K562 (cell line): ENCODE measurements at regions not wholly inside any gene's neighbourhood (a gene's known extent, or its start where the extent isn't known, plus 50 kb on each side); places are given as distances from the start of the nearest gene placed in this dataset.

Experiments
- ATAC-seq: fragments of 200-7000 bp; cut with Tn5 transposase; 3 replicates; pipeline ENCODE4 v1.9.1; 2020; ENCODE audit warnings: moderate library complexity
- BruUV-seq: library from RNA; stranded (reverse); fragments of 400-500 nt; replicated peaks from 2 replicates; lab custom pipeline; 2021; lab: Mats Ljungman, UMichigan
- CTCF ChIA-PET: fragments of 300-600 bp; formaldehyde crosslinking; extraction: SDS; loops from one replicate; lab custom pipeline; 2021; ENCODE audit warnings: low intra/inter-chr PET ratio; lab: Yijun Ruan, JAX
- POLR2A ChIA-PET: fragments of 300-600, 350-650 bp; sonication (Branson Sonifier 250); formaldehyde crosslinking; extraction: SDS; loops from one replicate; lab custom pipeline; 2021; ENCODE audit warnings: antibody characterized with exemption, inconsistent platforms; lab: Yijun Ruan, JAX
- DNase-seq, 4 experiments: peaks; one replicate each; pipeline versions ENCODE4 v3.0.0 to v3.0.0-alpha.2; 2011 to 2018; ENCODE audit warnings: low spot score in 3 of 4, mixed read lengths in 3 of 4; ENCODE audit errors: extremely low read depth in 1 of 4
- FAIRE-seq: peaks from 2 replicates; lab custom pipeline; 2011; peaks lifted over from hg19 to GRCh38; lab: Jason Lieb, UNC
- H2AFZ ChIP-seq: 2 replicates; pipeline ENCODE4 v1.6.0; 2011; ENCODE audit warnings: low read depth, low read length, control low read depth, inconsistent platforms
- H3K27ac ChIP-seq: fragments of 200-600 bp; 3 replicates; pipeline ENCODE4 v1.8.0; 2011; ENCODE audit warnings: low read depth, mild to moderate bottlenecking, control low read depth, inconsistent platforms, low read length, moderate library complexity, mixed read lengths; ENCODE audit errors: extremely low read depth
- H3K27me3 ChIP-seq, 2 experiments: fragments of 300-600 bp in 1 of 2; 2 replicates in 1 of 2; 3 replicates in 1 of 2; pipeline versions ENCODE4 v1.6.0 to v1.8.0; 2011; ENCODE audit warnings: inconsistent platforms in 2 of 2, low read length in 2 of 2, mild to moderate bottlenecking in 1 of 2, mixed read lengths in 1 of 2, moderate library complexity in 1 of 2; ENCODE audit not compliant: control insufficient read depth in 2 of 2, insufficient read depth in 2 of 2
- H3K36me3 ChIP-seq: fragments of 300-600 bp; 3 replicates; pipeline ENCODE4 v1.8.0; 2011; ENCODE audit warnings: mild to moderate bottlenecking, low read length, inconsistent platforms; ENCODE audit not compliant: control insufficient read depth, insufficient read depth
- H3K4me1 ChIP-seq, 2 experiments: fragments of 200-600 bp in 1 of 2; replicated peaks in 1 of 2; 2 replicates in 1 of 2; 3 replicates in 1 of 2; pipeline versions ENCODE4 v1.5.1 to v1.8.0; 2011; ENCODE audit warnings: inconsistent platforms in 2 of 2, low read length in 2 of 2, mild to moderate bottlenecking in 1 of 2, mixed read lengths in 1 of 2, moderate library complexity in 1 of 2; ENCODE audit not compliant: control insufficient read depth in 2 of 2, insufficient read depth in 2 of 2
- H3K4me2 ChIP-seq: 2 replicates; pipeline ENCODE4 v1.6.1; 2011; ENCODE audit warnings: low read length, control low read depth, inconsistent platforms, mixed read lengths; ENCODE audit not compliant: insufficient read depth
- H3K4me3 ChIP-seq: fragments of 200-600 bp; sonication (generic), shearing (Covaris generic); 2 replicates; pipeline ENCODE4 v1.5.1; 2016; ENCODE audit warnings: control low read depth, inconsistent platforms
- H3K79me2 ChIP-seq: fragments of 200-600 bp; 3 replicates; pipeline ENCODE4 v1.8.0; 2011; ENCODE audit warnings: low read length, inconsistent platforms; ENCODE audit not compliant: control insufficient read depth, insufficient read depth
- H3K9ac ChIP-seq, 2 experiments: 2 replicates each; pipeline versions ENCODE4 v1.6.0 to v1.6.1; 2011; ENCODE audit warnings: low read depth in 2 of 2, low read length in 2 of 2, control low read depth in 1 of 2, inconsistent platforms in 1 of 2, mild to moderate bottlenecking in 1 of 2, mixed read lengths in 1 of 2; ENCODE audit not compliant: insufficient read depth in 1 of 2
- H3K9me1 ChIP-seq: one replicate; pipeline ENCODE4 v1.6.0; 2011; ENCODE audit warnings: inconsistent platforms, mild to moderate bottlenecking, low read length, moderate library complexity; ENCODE audit not compliant: control insufficient read depth, insufficient read depth
- H3K9me3 ChIP-seq: replicated peaks from 2 replicates; pipeline ENCODE4 v1.5.1; 2011; ENCODE audit warnings: low read depth, low read length, inconsistent platforms; ENCODE audit not compliant: control insufficient read depth, insufficient read depth
- H4K20me1 ChIP-seq: replicated peaks from 2 replicates; pipeline ENCODE4 v1.6.1; 2011; ENCODE audit warnings: low read length, inconsistent platforms, mixed read lengths; ENCODE audit not compliant: control insufficient read depth, insufficient read depth
- NONO ChIP-seq, 2 experiments: fragments of 200-400 bp in 1 of 2; fragments of 450-650 bp in 1 of 2; formaldehyde crosslinking in 1 of 2; IDR thresholded peaks; 2 replicates each; pipeline ENCODE4 v1.6.1; 2017; ENCODE audit warnings: low read depth in 2 of 2, mild to moderate bottlenecking in 2 of 2, moderate library complexity in 2 of 2, low read length in 1 of 2
- PHB ChIP-seq: fragments of 250-450 bp; sonication (Bioruptor Pico); IDR thresholded peaks from 2 replicates; pipeline ENCODE4 v1.5.0; 2021
- RBM25 ChIP-seq: fragments of 200-400 bp; formaldehyde crosslinking; IDR thresholded peaks from 2 replicates; pipeline ENCODE4 v1.6.1; 2018; ENCODE audit warnings: low read length, low read depth, moderate library complexity; ENCODE audit not compliant: severe bottlenecking
- ZNF24 ChIP-seq: fragments of 450-650 bp; IDR thresholded peaks from 2 replicates; pipeline ENCODE4 v1.6.1; 2016
- ZNF263 ChIP-seq: sonication (generic); formaldehyde crosslinking; IDR thresholded peaks from 2 replicates; pipeline ENCODE4 v1.8.0; 2022; ENCODE audit warnings: mild to moderate bottlenecking, missing genetic modification reagents, borderline replicate concordance
- ZNF347 ChIP-seq: fragments of 450-650 bp; formaldehyde crosslinking; IDR thresholded peaks from 2 replicates; pipeline ENCODE4 v1.4.0; 2020; ENCODE audit warnings: low read depth, mild to moderate bottlenecking, moderate library complexity
- ZNF398 ChIP-seq: fragments of 250-450 bp; sonication (Bioruptor Pico); IDR thresholded peaks from 2 replicates; pipeline ENCODE4 v1.8.0; 2021; ENCODE audit warnings: moderate library complexity, mild to moderate bottlenecking, inconsistent platforms
- ZNF644 ChIP-seq: fragments of 200-800 bp; sonication (Bioruptor generic); IDR thresholded peaks from 2 replicates; pipeline ENCODE4 v1.6.1; 2016; ENCODE audit warnings: low read depth, missing genetic modification characterization, missing compliant biosample characterization
- ZNF830 ChIP-seq: fragments of 250-450 bp; sonication (Bioruptor Pico); IDR thresholded peaks from 2 replicates; pipeline ENCODE4 v1.5.0; 2021; ENCODE audit warnings: mild to moderate bottlenecking
- WGBS: fragments of 100-300 bp; shearing (Covaris generic); methylation state at CpG from one replicate; pipeline ENCODE4 v1.1.6; 2016; ENCODE audit warnings: low coverage, mixed read lengths; ENCODE audit not compliant: insufficient coverage; ENCODE audit errors: missing lambda C conversion rate; 5-methylcytosine and 5-hydroxymethylcytosine counted together
- in situ Hi-C: fragments of 300-500 bp; cut with MboI; formaldehyde crosslinking; loops from 4 replicates; pipeline ENCODE4 v1.15.0; 2018; ENCODE audit warnings: inconsistent platforms, mixed read lengths
- intact Hi-C: fragments of 100-400 bp; cut with micrococcal nuclease; formaldehyde crosslinking; loops from 2 replicates; pipeline ENCODE4 v1.14.2; 2022
- TF ChIP-seq, protein P1 (sequence below): sonication (generic); formaldehyde crosslinking; IDR thresholded peaks from 2 replicates; pipeline ENCODE4 v1.8.0; 2022; ENCODE audit warnings: mild to moderate bottlenecking, missing genetic modification reagents

DNA sequence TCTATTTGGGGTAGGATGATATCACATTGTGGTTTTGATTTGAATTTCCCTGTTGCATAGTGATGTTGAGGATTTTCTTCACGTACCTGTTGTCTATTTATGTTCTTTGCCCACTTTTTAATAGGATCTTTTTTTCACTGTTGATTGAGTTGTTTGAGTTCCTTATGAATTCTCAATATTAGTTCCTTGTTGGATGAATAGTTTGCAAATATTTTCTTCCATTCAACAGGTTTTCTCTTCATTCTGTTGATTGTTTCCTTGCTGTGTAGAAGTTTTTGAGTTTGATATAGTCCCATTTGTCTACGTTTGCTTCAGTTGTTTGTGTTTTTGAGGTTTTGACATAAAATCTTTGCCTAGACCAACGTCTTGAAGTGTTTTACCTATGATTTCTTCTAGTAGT is 369.5 kb upstream of the CAMK1G start:
- no peaks in the 10 kb centered on the region for H3K9me1 ChIP-seq
- in situ Hi-C loops (loop anchor here (25.0 kb wide), 1 partner anchor 1202 kb away; no protein-coding TSS in a partner anchor), intact Hi-C loops (no loop called here)
- ChIA-PET CTCF (no interaction called here), POLR2A (no interaction called here)
- H3K4me1 ChIP-seq = no peaks in the 10 kb centered on the region
- H3K4me3 ChIP-seq = no peak overlapping the region
- H3K9me3 ChIP-seq = no peaks in the 10 kb centered on the region
- 2% methylated on average over 3 of the region's 3 CpGs for WGBS
- no peaks in the 10 kb centered on the region for H4K20me1 ChIP-seq
- no peak overlapping the region for H3K4me2 ChIP-seq
- no peaks in the 10 kb centered on the region; a peak in 1 of 5 replicates for H3K27me3 ChIP-seq
- TF ChIP-seq ZNF347 (CRISPR knock-in tag) (no peak), PHB (CRISPR knock-in tag) (no peak), ZNF24 (no peak), ZNF830 (no peak), ZNF644 (tag) (no peak), RBM25 (no peak), ZNF263 (no peak), NONO (IDR thresholded peaks at IDR 0.05; ENCODE audit: low read depth in 2 of 2, low read length in 1 of 2) (no peak), ZNF398 (CRISPR knock-in tag) (no peak)
- TF ChIP-seq, protein P1, sequence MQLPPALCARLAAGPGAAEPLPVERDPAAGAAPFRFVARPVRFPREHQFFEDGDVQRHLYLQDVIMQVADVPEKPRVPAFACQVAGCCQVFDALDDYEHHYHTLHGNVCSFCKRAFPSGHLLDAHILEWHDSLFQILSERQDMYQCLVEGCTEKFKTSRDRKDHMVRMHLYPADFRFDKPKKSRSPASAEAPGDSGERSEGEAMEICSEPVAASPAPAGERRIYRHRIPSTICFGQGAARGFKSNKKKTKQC (CRISPR knock-in tag) = no peak
- H3K9ac ChIP-seq = no peak overlapping the region
- H3K79me2 ChIP-seq = no peaks in the 10 kb centered on the region
- ATAC-seq = no peak
- H3K36me3 ChIP-seq = no peaks in the 10 kb centered on the region
- FAIRE-seq = no peak
- BruUV-seq = no TSS peak
- no peak overlapping the region for H3K27ac ChIP-seq
- no peak overlapping the region for H2AFZ ChIP-seq
- DNase-seq = no peak
